HG03520 (cell line): ENCODE measurements at regions not wholly inside any gene's neighbourhood (a gene's known extent, or its start where the extent isn't known, plus 50 kb on each side); places are given as distances from the start of the nearest gene placed in this dataset.

Source experiments
- ATAC-seq: cut with Tn5 transposase; IDR thresholded peaks from one replicate; pipeline ENCODE4 v1.9.1; 2021; ENCODE audit warnings: mild to moderate bottlenecking, moderate library complexity; ENCODE audit not compliant: unreplicated experiment

- no peak for ATAC-seq
Observed at GRCh38 chr20:22781869-22782268, 197.5 kb upstream of the FOXA2 start.

GRCh38 chr20:22789676-22790075 lies 205.3 kb upstream of the FOXA2 start:
- no peak for ATAC-seq

GRCh38 chr20:22791396-22791795 lies 207.0 kb upstream of the FOXA2 start:
- ATAC-seq: no peak

DNA sequence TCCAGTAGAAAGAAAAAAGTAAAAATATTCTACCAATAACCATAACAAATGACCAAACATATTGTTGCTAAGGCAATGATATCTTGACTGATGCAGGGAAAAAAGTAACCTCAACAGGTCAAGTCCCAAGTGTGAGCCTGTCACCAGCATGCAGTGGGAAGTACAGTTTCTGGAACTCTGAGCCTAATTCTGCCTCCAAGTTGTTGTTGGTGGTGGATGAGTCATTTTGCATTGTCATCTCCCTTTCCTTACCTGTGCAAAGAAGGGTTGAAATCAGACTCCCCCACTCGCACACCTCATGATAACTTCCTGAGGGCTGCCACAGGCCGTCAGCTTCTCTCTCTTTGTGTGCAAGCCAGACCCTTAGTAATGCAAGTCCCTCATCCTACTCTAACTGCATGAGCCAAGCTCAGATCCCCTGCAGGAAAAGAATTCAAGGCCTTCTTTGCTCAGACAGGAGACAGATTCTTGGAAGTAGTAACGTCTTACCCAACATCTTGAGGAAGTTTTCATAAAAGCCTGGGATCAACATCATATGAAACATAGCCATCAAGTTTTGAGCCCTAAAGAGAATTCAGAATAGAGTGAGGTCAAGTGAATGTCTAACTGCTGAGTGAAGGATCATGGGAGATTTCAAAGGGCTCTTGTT lies 207.6 kb upstream of the FOXA2 start:
- ATAC-seq: no peak

- ATAC-seq: no peak
Observed at GRCh38 chr20:22794200-22794599, 209.8 kb upstream of the FOXA2 start.

DNA sequence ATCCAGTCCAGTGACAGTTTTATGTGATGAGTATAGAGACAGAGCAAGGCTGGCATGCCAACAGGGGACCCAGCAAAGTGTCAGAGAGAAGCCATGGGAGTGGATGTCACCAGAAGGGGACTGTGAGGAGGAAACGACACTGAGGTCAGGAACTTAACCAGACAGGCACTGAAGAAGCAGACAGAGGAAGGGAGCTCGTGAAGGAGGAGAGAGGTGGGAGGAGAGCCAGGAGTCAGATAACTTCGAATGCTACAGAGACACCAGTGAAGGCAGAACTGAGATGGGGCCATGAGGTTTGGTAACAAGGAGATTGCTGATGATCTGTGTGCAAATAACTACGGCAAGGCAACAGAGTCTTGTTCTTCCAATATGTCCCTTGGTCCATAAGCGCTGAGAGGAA lies 211.1 kb upstream of the FOXA2 start:
- no peak for ATAC-seq

- ATAC-seq: no peak
Observed at GRCh38 chr20:22795871-22796270, 211.5 kb upstream of the FOXA2 start.

DNA sequence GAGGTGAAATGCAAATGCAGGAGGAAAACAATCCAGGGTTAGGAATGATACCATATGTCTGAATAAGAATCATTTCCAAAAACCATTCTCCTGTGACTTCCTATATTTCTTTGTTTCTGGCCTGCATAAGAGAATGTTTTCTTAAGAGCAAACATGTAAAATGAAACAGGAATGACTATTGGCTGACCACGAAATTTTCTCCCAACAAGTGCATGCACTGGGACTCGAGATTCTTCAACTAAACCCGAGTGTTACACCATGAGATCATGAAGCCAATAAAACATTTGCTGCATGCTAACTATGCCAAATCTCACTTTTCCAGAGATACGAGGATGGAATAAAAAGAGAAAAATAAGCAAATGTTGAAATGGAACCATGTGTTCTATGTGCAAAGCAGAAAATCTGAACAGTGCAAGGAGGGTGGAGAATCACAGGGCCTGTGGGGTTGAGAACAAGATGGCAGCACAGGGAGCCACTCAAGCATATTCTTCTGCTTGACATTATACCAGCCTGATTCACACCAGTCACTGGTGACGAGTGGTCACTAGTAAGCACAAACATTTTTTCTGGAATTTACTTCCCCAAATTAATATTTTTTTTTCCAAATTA lies 212.2 kb upstream of the FOXA2 start:
- ATAC-seq: no peak

DNA sequence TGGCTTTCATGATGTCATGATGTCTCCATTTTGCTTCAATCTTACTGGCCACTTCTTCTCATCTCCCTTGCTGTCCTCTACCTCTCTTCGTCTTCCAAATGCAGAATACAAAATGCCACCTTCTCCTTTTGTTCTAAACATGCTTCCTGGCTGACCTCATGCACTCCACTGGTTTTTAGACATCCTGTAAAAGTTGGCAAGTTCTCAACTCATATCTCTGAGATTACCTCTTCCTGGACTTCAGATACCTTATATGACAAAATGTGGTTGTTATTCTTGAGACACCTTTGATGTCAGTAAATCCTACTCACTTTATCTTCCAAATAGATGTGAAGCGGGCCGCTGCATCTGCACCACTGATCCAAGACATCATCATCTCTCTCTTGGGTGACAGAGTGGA lies 212.7 kb upstream of the FOXA2 start:
- ATAC-seq: no peak

GRCh38 chr20:22799687-22800086 lies 215.3 kb upstream of the FOXA2 start:
- no peak for ATAC-seq

DNA sequence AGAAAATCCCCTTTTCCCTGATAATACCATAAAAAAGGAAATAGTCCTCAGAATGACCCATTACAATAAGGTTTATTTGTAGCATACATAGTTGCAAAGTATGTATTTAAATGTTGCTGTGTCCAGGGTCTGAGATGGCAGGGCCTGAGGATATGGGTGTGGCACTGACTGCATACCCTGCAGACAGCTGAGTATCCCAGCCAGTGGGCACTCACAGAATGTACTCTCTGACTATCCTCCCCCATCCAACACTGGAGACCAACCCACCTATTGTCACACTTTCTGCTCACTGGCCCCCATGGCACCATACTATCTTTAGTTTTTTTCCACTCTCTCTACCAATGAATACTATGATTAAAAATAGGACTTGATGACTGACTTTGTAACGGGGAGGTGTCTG lies 215.8 kb upstream of the FOXA2 start:
- no peak for ATAC-seq

DNA sequence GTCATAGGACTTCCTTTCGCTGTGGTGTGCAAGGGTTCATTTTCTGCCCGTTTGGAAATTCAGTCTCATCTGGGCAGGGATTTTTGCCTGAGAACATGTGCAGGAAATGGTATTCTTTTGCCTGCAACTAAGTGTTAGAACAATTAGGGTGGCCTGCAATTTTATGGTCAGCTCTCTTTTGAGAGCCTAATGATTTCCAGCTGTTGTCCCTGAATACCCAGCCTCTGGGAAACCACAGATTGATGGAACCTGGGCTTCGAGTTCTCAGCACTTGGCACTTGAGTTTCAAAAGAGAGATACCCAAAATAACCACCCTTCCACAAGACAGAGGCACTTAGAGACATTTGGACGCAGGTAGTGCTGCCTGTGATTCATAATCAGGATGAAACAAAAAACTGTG lies 217.2 kb upstream of the FOXA2 start:
- ATAC-seq: no peak

- ATAC-seq: no peak
Observed at GRCh38 chr20:22802296-22802695, 217.9 kb upstream of the FOXA2 start.

GRCh38 chr20:22805219-22805618 lies 220.8 kb upstream of the FOXA2 start:
- no peak for ATAC-seq

GRCh38 chr20:22805996-22806395 lies 221.6 kb upstream of the FOXA2 start:
- ATAC-seq: no peak

GRCh38 chr20:22807045-22807444 lies 222.7 kb upstream of the FOXA2 start:
- no peak for ATAC-seq

GRCh38 chr20:22807646-22808244 lies 223.4 kb upstream of the FOXA2 start:
- ATAC-seq: no peak

- ATAC-seq: no peak
Observed at GRCh38 chr20:22808628-22809027, 224.3 kb upstream of the FOXA2 start.

- no peak for ATAC-seq
Observed at GRCh38 chr20:22810030-22810429, 225.1 kb upstream of the SSTR4 start.

DNA sequence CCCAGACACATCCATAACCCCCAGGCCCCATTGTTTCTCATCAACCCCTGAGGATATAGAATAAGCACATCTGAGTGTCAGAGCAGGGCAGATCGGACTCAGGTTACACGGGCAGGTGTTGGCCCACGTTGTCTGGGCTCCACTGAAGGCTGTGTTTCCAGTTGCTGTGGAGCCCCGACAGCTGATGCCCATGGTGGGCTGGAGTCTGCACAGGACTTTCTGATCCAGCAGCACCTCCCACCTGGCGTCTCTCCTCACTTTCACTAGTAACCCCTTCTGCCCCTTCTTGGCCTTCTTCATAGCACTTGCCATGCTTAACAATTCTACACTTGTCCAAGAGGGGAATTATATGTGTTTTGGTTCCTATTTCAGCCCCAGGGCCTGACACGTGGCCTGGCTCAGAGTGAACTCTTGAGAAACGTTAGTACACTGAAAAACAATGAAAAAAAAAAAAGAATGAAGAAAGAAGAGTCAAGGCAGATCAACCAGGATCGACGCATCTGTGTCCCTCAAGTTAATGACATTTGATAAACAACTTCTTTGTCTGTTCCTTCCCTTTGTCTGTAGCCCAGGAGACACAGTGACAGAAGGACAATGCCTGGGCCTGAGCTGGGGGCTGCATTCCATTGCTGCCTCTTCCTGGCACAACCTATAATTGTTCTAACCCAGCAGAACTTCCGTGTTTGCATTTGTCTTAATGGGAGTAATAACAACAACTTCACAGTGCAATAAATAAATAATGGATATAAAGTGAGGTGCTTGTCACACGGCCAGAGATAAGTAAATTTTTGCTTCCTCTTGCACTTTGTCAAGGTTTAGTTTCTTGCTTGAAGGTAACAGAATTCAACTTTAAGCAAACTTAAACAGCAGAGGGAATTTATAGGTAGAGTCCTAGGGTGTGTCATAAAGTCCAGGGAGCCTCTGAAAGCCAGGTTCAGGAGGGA lies 224.2 kb upstream of the SSTR4 start:
- ATAC-seq: no peak

GRCh38 chr20:22814471-22815205 lies 220.5 kb upstream of the SSTR4 start:
- ATAC-seq: no peak
